Aorta (tissue), 5 donors: ENCODE measurements at regions not wholly inside any gene's neighbourhood (a gene's known extent, or its start where the extent isn't known, plus 50 kb on each side); places are given as distances from the start of the nearest gene placed in this dataset.

Experiments used
- ATAC-seq: fragments of 200-7000 bp; cut with Tn5 transposase; one replicate; pipeline ENCODE4 v1.9.1; 2022; ENCODE audit warnings: moderate library complexity; ENCODE audit not compliant: low FRiP score
- DNase-seq, 2 donors: peaks; one replicate each; pipeline ENCODE4 v3.0.0-alpha.2; 2020
- H3K27ac ChIP-seq, 2 donors: one replicate each; pipeline ENCODE4 v1.5.1; 2013; ENCODE audit warnings: low read length in 2 of 2, mild to moderate bottlenecking in 2 of 2, moderate library complexity in 2 of 2, control low read depth in 1 of 2, inconsistent platforms in 1 of 2, low read depth in 1 of 2
- H3K27me3 ChIP-seq, 2 donors: one replicate each; pipeline ENCODE4 v1.6.1; 2013; ENCODE audit warnings: control low read depth in 1 of 2, low read length in 1 of 2, mild to moderate bottlenecking in 1 of 2, moderate library complexity in 1 of 2; ENCODE audit not compliant: insufficient read depth in 2 of 2, control insufficient read depth in 1 of 2
- H3K36me3 ChIP-seq, 2 donors: one replicate each; pipeline ENCODE4 v1.6.1; 2013; ENCODE audit warnings: control low read depth in 1 of 2, low read length in 1 of 2, mild to moderate bottlenecking in 1 of 2; ENCODE audit not compliant: insufficient read depth in 2 of 2, control insufficient read depth in 1 of 2
- H3K4me1 ChIP-seq, 2 donors: one replicate each; pipeline ENCODE4 v1.6.1; 2013; ENCODE audit warnings: low read length in 2 of 2, control low read depth in 1 of 2, mild to moderate bottlenecking in 1 of 2, moderate library complexity in 1 of 2; ENCODE audit not compliant: insufficient read depth in 2 of 2, control insufficient read depth in 1 of 2
- H3K4me3 ChIP-seq, 2 donors: one replicate each; pipeline ENCODE4 v1.5.1; 2013; ENCODE audit warnings: low read length in 2 of 2, control low read depth in 1 of 2, mild to moderate bottlenecking in 1 of 2
- H3K9me3 ChIP-seq: one replicate; pipeline ENCODE4 v1.6.1; 2013; ENCODE audit warnings: mild to moderate bottlenecking, low read length; ENCODE audit not compliant: control insufficient read depth
- WGBS, 2 donors: extraction: QIAGEN DNeasy Blood & Tissue Kit; methylation state at CpG; one replicate each; pipeline ENCODE4 v1.1.7; 2013; 5-methylcytosine and 5-hydroxymethylcytosine counted together
- intact Hi-C, 2 donors: fragments of 100-400 bp; cut with DNase I; formaldehyde crosslinking; loops; one replicate each; pipeline versions ENCODE4 v1.14.2 to v1.15.0; 2022
- donor health status: healthy with polysubstance abuse.
- donor health status: Bipolar disorder and iron deficiency.
- donor health status: DM: no; HTN: no; CAD: no.
- donor health status: DM: no; HTN: no; CAD: no.
- donor health status: DM: yes; HTN: yes; CAD: no.

- DNase-seq, result no peak
- no peaks in the 10 kb centered on the region for H3K36me3 ChIP-seq
- no peaks in the 10 kb centered on the region for H3K9me3 ChIP-seq
- H3K4me3 ChIP-seq, result no peak overlapping the region
- 88 to 92% methylated on average over 3 of the region's 3 CpGs for WGBS, 2 donors
- H3K4me1 ChIP-seq, result no peaks in the 10 kb centered on the region
- intact Hi-C loops, result no loop called here
- no peak overlapping the region for H3K27ac ChIP-seq
- ATAC-seq, result no peak
- no peaks in the 10 kb centered on the region for H3K27me3 ChIP-seq
Measured at GRCh38 chr3:71906976-71907375, 122.0 kb upstream of the PROK2 start.

- H3K4me1 ChIP-seq, result no peaks in the 10 kb centered on the region
- peak in 1 of 2 donors; percentile 59 for DNase-seq
- ATAC-seq, result no peak
- H3K4me3 ChIP-seq, result no peak overlapping the region
- H3K9me3 ChIP-seq, result no peaks in the 10 kb centered on the region
- WGBS, 2 donors, result 93 to 95% methylated on average over 5 of the region's 5 CpGs
- no peaks in the 10 kb centered on the region for H3K27me3 ChIP-seq
- H3K36me3 ChIP-seq, result no peaks in the 10 kb centered on the region
- intact Hi-C loops, result no loop called here
- no peak overlapping the region for H3K27ac ChIP-seq
Measured at GRCh38 chr3:71905426-71905825, 120.5 kb upstream of the PROK2 start.

- no peaks in the 10 kb centered on the region for H3K27me3 ChIP-seq
- H3K36me3 ChIP-seq, result no peaks in the 10 kb centered on the region
- intact Hi-C loops, result no loop called here
- no peak overlapping the region for H3K4me3 ChIP-seq
- no peaks in the 10 kb centered on the region for H3K9me3 ChIP-seq
- no peaks in the 10 kb centered on the region for H3K4me1 ChIP-seq
- ATAC-seq, result no peak
- H3K27ac ChIP-seq, result no peak overlapping the region
- 95 to 97% methylated on average over 6 of the region's 6 CpGs for WGBS, 2 donors
- no peak for DNase-seq
Measured at GRCh38 chr3:71903936-71904335, 119.0 kb upstream of the PROK2 start.

GRCh38 chr3:71903112-71903495 lies 118.2 kb upstream of the PROK2 start:
- ATAC-seq (no peak), DNase-seq (peak in 1 of 2 donors; percentile 69)
- H3K27me3 ChIP-seq, result no peaks in the 10 kb centered on the region
- intact Hi-C loops, result no loop called here
- no peaks in the 10 kb centered on the region for H3K4me1 ChIP-seq
- no peaks in the 10 kb centered on the region for H3K36me3 ChIP-seq
- no peaks in the 10 kb centered on the region for H3K9me3 ChIP-seq
- no peak overlapping the region for H3K4me3 ChIP-seq
- H3K27ac ChIP-seq, result no peak overlapping the region
- WGBS, 2 donors, result 2 to 9% methylated on average over 2 of the region's 2 CpGs

- ATAC-seq (no peak), DNase-seq (no peak)
- no peaks in the 10 kb centered on the region for H3K36me3 ChIP-seq
- intact Hi-C loops, result no loop called here
- no peaks in the 10 kb centered on the region for H3K4me1 ChIP-seq
- no peak overlapping the region for H3K27ac ChIP-seq
- WGBS, 2 donors, result 46 to 48% methylated on average over 4 of the region's 4 CpGs
- H3K4me3 ChIP-seq, result no peak overlapping the region
- no peaks in the 10 kb centered on the region for H3K27me3 ChIP-seq
- no peaks in the 10 kb centered on the region for H3K9me3 ChIP-seq
Measured at GRCh38 chr3:71902258-71903111, 117.5 kb upstream of the PROK2 start.

- DNase-seq (no peak), ATAC-seq (no peak)
- H3K4me3 ChIP-seq, result no peak overlapping the region
- 97 to 98% methylated on average over 9 of the region's 9 CpGs for WGBS, 2 donors
- H3K36me3 ChIP-seq, result no peaks in the 10 kb centered on the region
- H3K4me1 ChIP-seq, result no peaks in the 10 kb centered on the region
- H3K27me3 ChIP-seq, result no peaks in the 10 kb centered on the region
- no peak overlapping the region for H3K27ac ChIP-seq
- intact Hi-C loops, result no loop called here
- no peaks in the 10 kb centered on the region for H3K9me3 ChIP-seq
Measured at GRCh38 chr3:71901645-71902044, 116.7 kb upstream of the PROK2 start.

- intact Hi-C loops, result no loop called here
Measured at GRCh38 chr3:71900057-71900456, 115.1 kb upstream of the PROK2 start.

GRCh38 chr3:71896751-71897150 lies 111.8 kb upstream of the PROK2 start:
- H3K4me3 ChIP-seq, result no peak overlapping the region
- DNase-seq, result no peak
- 93 to 95% methylated on average over 4 of the region's 4 CpGs for WGBS, 2 donors
- no peaks in the 10 kb centered on the region for H3K4me1 ChIP-seq
- H3K9me3 ChIP-seq, result no peaks in the 10 kb centered on the region
- no peaks in the 10 kb centered on the region for H3K27me3 ChIP-seq
- intact Hi-C loops, result no loop called here
- ATAC-seq, result no peak
- H3K36me3 ChIP-seq, result no peaks in the 10 kb centered on the region
- H3K27ac ChIP-seq, result no peak overlapping the region

More at GRCh38 chr3:71900057-71900456, 115.1 kb upstream of the PROK2 start:
- no peaks in the 10 kb centered on the region for H3K27me3 ChIP-seq
- no peaks in the 10 kb centered on the region for H3K36me3 ChIP-seq
- WGBS, 2 donors, result 96 to 100% methylated on average over 2 of the region's 2 CpGs
- H3K27ac ChIP-seq, result no peak overlapping the region
- DNase-seq (no peak), ATAC-seq (no peak)
- no peaks in the 10 kb centered on the region for H3K9me3 ChIP-seq
- H3K4me1 ChIP-seq, result no peaks in the 10 kb centered on the region
- no peak overlapping the region for H3K4me3 ChIP-seq

- no peaks in the 10 kb centered on the region for H3K27me3 ChIP-seq
- H3K36me3 ChIP-seq, result no peaks in the 10 kb centered on the region
- whole genome bisulfite sequencing, 2 donors, result 93 to 95% methylated on average over 6 of the region's 6 CpGs
- H3K27ac ChIP-seq, result no peak overlapping the region
- no peak overlapping the region for H3K4me3 ChIP-seq
- intact Hi-C loops, result no loop called here
- DNase-seq (no peak), ATAC-seq (no peak)
- H3K9me3 ChIP-seq, result no peaks in the 10 kb centered on the region
- H3K4me1 ChIP-seq, result no peaks in the 10 kb centered on the region
Measured at GRCh38 chr3:71893702-71894479, 108.9 kb upstream of the PROK2 start.
